ENCODE measurements at regions not wholly inside any gene's neighbourhood (a gene's known extent, or its start where the extent isn't known, plus 50 kb on each side); places are given as distances from the start of the nearest gene placed in this dataset.

DNA sequence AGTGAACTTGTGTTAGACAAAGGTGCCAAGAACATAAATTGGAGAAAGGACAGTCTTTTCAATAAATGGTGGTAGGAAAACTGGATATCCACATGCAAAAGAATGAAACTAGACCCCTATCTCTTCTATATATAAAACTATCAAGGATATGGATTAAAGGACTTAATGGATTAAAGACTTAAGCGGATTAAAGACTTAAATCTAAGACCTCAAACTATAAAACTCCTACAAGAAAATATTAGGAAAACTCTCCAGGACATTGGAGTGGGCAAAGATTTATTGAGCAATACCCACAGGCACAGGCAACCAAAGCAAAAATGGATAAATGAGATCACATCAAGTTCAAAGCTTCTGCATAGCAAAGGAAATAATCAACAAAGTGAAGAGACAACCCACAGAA, 242.9 kb upstream of the MEOX2 start:
- no peak for TF ChIP-seq POLR2AphosphoS5 (IDR thresholded peaks at IDR 0.05; ENCODE audit: low read depth, low read length)
- no peak for TF ChIP-seq POLR2A (IDR thresholded peaks at IDR 0.05; ENCODE audit: low read depth, low read length)
- TF ChIP-seq TAF1 (IDR thresholded peaks at IDR 0.05; ENCODE audit: borderline replicate concordance, low read depth, low read length) = no peak

All from GM12892 (cell line).